Lower leg skin (tissue), 3 donors: ENCODE measurements at regions not wholly inside any gene's neighbourhood (a gene's known extent, or its start where the extent isn't known, plus 50 kb on each side); places are given as distances from the start of the nearest gene placed in this dataset.

ENCODE experiments used
- CTCF ChIP-seq, 3 donors: fragments of 450-650 bp; IDR thresholded peaks; one replicate each; pipeline ENCODE4 v1.5.1; 2016; ENCODE audit warnings: antibody characterized with exemption in 3 of 3, mild to moderate bottlenecking in 3 of 3, moderate library complexity in 2 of 3
- POLR2A ChIP-seq, 2 donors: fragments of 450-650 bp; IDR thresholded peaks; one replicate each; pipeline ENCODE4 v1.6.1; 2016 to 2017; ENCODE audit warnings: antibody characterized with exemption in 2 of 2, mild to moderate bottlenecking in 1 of 2, moderate library complexity in 1 of 2

- no peak for TF ChIP-seq POLR2A (IDR thresholded peaks at IDR 0.05)
- no peak for TF ChIP-seq CTCF (IDR thresholded peaks at IDR 0.05)
Observed at GRCh38 chr14:38038171-38038570, 169.5 kb upstream of the SSTR1 start.
